Hematopoietic multipotent progenitor cell treated with erythropoietin and hydrocortisone succinate and interleukin-3 and kit ligand, for 4 days (in vitro differentiated cells): ENCODE measurements at regions not wholly inside any gene's neighbourhood (a gene's known extent, or its start where the extent isn't known, plus 50 kb on each side); places are given as distances from the start of the nearest gene placed in this dataset.

Experiments
- DNase-seq: peaks from one replicate; pipeline ENCODE4 v3.0.0-alpha.2; 2015

DNA sequence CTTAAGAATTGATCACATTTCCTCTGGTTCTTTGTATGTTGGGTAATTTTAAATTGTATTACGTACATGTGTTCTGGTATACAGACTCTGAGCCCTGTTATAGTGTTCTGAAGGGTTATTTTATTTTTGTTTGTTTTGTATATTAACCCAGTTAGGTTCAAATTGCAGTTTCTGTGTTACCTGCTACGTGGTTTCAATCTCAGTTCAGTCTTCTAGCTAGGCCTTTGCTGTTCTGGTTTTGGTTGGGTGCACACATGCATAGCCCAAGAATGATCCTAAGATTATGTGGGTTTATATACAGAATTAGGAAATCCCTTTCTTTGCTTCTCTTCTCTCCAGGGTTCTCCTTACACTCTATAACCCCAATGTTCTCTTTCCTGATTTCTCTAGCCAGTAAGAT, 161.0 kb downstream of the PPP1R2C start:
- DNase-seq = no peak

DNA sequence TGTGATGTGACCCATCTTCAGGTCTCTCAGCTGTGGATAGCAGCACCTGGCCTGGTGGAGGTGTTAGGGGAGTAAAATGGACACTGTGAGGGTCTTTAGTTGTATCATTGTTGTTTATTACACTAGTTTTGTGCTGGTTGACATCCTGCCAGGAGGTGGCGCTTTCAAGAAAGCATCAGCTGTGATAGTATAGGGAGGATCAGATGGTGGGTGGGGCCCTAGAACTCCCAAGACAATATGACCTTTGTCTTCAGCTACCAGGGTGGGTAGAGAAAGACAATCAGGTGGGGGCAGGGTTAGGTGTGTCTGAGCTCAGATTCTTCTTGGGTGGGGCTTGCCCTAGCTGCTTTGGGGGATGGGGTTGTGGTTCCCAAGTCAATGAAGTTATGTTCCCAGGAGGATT, 162.8 kb downstream of the PPP1R2C start:
- peak; percentile 22 for DNase-seq

DNA sequence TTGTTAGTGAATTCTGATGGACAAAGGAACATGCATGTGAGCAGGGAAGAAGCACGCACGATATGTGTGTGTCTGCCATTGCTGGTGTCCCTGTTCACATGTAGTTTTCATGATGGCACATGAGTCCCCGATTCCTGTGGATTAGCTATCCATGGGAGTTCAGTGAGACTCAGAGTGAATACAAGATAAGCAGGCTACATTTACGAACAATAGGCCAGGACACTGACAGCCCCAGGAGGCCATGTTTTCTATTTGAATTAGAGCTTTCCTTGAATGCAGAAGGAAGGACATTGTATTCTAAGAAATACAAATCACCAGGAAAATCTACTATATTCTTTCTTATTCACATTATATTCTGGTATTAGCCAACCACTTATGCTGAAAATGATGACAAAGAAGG, 171.4 kb downstream of the PPP1R2C start:
- DNase-seq = no peak

DNA sequence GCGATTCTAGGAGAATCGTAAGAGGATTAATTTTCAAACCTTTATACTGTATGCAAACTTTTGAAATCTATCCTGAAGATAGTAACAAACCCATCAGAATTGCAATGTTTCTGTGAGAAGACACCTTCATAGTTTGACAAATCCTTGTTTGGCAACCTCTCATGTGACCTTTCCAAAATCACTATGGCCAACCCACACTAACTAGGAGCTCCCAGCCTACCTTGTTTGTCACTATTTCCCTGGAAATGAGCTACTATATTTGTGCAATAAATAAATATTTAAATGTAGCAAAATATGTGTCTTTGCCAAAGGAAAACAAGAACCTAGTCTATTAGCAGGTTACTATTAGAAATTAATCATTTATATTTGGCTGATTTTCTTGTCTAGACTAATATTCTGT, 173.7 kb downstream of the PPP1R2C start:
- DNase-seq = no peak

DNA sequence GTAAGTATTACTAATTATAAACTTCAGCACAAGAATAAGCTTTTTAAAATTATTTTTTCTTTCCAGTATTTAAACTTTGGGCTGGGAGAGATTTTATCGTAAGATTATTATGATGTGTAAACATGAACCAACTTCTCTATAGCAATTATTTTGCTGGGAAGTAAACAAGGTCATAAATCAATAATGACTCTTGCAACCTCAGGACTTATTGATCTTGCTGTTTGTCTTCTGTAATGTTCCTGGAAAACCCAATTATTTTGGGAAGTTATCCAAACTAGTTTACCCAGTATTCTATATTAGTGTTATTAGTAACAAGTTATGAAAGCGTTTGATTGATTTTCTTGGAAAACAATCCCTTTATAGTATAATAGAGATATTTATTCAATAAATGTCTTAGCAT, 174.9 kb downstream of the PPP1R2C start:
- no peak for DNase-seq

DNA sequence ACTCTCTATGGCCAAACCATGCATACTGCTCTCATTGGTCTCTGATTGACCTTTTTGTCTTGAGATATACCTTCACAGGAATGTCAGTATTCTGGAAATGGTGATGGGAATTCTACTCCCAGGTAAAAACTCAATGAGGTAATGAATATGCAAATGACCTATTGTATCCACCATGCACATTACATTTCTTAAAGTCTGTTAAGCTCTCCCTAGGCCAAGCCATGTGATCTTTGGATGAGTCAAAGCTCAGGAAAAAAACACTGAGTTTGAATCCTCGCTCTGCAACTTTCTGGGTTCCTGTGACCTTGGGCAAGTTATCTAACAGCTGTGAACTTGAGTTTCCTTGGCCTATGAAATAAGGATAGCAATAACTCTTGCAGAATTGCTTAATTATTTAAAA, 175.4 kb downstream of the PPP1R2C start:
- no peak for DNase-seq

DNA sequence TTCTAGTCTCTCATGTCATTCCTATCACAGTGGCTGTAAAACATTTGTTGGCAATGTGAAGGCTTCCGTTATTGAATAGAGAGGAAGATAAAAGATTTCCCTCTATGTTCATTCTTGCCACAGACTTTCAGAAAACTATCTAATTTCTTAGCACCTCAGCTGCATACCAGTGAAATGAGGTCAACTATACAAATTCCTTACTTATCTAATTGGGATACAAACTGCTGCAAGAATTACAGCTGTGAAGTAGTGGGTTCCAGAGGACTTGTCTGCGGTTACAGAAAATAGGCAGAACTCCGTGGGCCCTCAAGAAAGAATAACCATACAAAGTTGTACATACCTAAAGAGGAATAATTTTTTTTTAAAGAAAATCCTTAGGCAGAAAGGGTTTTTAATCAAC, 175.8 kb downstream of the PPP1R2C start:
- DNase-seq = no peak

DNA sequence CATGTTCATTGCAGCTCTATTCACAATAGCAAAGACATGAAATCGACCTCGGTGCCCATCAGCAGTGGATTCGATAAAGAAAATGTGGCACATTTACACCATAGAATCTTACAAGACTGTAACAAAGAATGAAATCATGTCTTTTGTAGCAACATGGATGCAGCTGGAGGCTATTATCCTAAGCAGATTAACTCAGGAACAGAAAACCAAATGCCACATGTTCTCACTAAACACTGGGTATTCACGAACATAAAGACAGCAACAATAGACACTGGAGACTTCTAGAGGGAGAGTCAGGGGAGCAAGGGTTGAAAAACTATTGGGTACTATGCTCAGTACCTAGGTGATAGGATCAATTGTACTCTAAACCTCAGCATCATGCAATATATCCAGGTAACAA, 180.5 kb downstream of the PPP1R2C start:
- no peak for DNase-seq

DNA sequence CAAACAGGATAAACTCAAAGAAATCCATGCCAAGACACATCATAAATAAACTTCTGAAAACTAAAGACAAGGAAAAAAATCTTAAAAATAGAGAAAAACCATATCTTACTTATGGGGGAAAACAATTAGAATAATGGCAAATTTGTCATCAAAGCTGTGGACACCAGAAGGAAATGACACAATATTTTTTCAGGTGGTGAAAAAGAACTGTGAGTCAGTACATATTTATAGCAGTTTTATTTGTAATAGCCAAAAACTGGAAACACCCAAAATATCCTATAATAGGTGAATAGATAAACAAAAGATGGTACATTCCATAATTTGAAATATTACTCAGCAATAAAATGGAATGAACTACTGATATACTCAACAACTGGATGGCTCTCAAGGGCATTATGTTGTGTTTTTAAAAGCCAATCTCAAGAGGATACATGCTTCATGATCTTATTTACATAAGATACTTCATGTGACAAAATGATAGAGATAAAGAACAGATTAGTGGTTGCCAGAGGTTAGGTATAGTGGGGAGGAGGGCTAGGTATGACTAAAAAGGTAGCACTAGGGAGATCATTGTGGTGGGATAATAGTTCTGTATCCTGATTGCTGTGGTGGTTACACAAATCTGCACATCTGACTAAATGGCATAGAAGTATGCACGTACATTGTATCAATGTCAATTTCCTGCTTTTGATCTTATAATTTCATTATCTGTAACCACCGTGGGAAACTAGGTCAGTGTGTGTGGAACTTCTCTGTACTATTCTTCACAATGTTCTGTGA, 191.9 kb downstream of the PPP1R2C start:
- DNase-seq = no peak

DNA sequence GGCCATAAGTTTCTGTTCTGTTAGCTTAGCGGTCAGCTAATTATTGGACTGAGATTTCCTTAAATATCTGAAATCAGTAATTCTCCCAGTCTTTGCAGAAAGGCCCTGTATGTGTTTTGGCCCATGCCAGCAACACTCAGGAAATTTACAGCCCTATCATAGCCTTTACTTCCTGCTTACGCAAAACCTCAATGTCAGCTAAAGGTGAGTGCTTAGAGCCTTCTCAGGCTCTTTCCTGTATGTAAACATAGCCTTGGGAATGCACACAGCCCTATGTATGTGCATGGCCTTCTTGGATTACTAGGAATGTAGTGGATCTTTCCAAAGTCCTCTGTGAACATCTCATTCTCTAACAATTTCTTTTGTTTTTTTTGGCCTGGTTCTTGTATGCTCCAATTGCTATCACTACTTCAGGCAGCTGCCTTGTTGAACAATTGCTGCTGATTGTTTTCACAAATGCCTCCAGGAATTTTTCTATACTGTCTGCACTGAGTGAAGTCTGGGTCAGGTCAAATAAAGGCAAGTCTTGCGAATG, 200.0 kb downstream of the PPP1R2C start:
- DNase-seq = no peak

DNA sequence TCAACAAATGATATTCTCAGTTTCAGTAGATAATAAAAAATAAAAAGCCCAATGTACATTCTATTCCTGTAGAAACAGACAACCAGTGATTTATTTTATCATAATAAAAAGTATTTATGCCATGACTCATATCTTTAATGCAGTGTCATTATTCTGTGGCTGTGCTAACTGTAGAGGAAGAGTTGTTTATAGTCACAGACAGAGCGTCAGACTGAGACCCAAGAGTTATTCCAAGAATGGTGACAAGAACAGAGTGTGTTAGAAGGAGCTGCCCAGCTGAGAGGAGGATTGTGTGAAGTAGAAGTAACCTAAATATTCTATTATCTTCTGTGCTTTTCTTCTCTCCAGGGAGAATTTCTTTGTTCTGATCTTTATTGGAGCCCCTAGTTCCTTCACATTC, 210.7 kb downstream of the PPP1R2C start:
- DNase-seq = no peak

DNA sequence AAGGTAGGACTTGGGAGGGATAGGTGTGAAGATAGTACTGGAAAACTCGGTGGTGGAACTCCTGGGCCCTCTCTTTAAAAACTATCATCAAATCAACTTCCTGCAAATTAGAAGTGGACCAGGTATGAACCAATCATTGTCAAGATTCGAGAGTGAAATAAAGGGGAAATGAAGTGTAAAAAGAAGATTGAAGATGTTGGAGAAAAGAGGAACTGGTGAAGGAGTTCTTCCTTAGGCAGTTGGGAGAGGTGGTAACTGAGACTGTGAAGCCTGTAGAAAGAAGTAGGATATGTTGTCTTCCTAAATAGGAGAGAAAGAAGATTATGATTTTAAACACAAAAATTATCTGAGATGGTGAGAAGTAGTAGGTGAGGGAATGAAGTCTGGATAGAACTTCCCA, 212.2 kb downstream of the PPP1R2C start:
- peak; percentile 0 for DNase-seq

DNA sequence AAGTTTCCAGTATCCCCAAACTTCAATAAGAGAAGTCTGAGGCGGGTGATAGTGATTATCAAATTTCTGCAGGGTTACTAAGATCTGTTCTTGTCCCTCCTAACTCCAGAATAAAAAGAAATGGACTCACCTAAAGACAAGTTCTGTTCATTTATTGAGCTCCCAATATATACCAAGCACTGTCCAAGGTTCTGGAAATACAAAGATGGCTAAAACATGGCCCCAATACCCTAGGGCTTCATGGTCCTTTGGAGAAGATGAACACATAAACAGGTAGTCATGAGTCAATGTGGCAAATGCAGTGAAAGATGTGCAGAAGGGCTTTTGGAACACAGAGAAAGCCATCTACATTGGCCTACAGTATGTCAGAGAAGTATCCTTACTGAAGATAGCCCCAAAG, 231.2 kb downstream of the PPP1R2C start:
- DNase-seq = no peak

DNA sequence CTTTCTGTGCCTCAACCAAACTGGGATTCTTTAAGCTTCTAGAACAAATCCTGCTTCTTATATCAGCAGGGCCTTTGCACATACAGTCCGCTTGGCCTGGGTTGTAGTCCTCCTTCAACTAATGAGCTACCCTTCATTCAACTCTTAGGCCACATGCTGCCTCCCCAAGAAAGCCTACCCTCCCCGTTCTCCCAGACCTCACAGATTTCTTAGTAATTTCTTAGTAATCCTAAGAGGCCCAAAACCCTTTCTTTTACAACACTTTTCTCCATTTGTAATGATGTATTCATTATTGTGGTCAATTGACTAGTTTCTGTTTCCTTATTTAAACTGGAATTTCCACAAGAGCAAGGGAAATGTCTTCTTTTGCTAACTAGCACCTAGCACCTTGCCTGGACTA, 233.1 kb downstream of the PPP1R2C start:
- DNase-seq = no peak

DNA sequence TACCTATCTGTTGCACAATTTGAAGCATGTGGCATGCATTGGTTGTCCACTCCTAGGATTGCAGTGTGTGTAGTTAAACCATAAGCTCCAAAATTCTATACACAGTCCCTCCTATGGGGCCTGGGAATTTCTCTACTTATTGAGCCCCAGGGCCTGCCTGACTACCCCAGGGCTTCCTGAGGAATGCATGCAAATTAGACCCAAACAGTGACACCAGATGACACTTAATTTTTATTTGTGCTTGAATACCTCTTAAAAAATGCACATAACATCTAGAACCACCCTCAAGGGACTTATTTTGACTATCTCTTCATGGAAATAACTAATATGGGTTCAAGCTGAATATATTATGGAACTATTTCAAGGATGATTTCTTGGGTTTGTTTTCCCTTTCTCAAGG, 236.4 kb downstream of the PPP1R2C start:
- no peak for DNase-seq

DNA sequence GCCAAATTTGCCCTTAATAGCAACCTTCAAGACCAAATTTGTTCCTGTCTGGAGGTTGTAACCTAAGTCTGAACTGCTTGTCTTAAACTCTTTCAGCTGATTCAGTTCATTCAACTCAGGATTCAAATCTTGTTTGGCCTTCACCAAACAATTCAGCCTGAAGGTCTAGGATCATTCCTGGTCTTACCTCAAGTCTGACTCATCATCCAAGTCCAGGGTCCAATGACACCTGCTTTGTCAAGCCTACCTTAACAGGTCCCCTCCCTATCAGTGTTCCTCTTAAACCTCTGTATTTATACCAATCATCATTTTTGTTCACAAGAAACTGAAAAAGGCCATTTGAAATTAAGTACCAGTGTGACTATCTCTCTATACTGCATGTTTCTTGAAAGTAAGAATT, 237.8 kb downstream of the PPP1R2C start:
- DNase-seq = no peak

DNA sequence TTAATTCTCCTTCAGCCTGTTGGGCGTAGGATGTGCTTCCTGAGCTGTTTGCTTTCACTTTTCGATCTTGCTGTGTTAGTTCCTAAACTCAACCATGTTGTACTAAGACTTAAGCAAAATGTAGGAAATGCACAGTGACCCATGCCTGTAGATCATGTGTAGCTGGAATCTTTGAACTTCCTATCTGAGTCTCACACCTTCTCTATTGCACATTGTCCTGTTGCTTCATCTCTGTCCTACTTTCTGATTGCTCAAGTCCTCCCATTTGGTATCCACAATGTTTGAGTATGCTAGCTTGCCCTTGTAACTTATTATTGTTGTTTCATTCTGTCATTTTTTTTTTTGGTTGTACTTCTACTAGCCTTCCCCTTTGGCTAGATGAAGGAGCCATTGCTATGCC, 239.6 kb downstream of the PPP1R2C start:
- DNase-seq = no peak

DNA sequence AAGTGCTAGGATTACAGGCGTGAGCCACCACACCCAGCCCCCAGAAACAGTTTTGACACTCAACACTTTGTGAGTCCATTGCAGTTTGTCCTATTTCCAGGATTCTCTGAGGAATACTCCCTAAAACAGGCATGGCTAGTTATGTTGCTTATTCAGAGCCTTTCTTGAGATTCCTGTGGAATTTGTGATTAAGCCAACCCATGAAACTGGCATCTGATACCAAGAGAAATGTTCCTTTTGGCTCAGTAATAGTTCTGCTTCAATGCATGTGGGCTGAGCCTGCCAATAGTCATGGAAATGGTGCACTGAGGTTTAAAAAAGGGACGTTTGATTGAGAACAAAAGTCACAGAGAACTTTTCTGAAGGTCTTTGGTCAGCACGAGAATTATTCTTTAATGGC, 241.7 kb downstream of the PPP1R2C start:
- DNase-seq = no peak

DNA sequence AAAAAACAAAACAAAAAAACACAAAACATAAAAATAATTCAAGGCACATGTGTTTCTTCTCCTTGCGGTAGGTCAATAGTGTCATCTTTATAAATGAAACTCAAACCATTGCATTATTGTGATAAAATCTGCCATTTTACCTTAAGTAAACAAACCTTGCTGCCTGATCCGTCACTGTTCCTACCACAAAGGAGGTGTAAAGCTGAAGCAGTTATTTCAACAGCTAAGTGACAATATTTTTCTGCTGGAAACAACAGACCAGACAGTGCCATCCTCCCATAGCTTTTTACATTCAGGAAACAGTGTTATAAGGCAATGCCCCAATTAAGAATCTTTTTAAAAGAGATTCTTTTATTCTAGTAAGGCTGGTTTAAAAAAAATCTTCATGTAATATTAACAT, 242.7 kb downstream of the PPP1R2C start:
- no peak for DNase-seq

DNA sequence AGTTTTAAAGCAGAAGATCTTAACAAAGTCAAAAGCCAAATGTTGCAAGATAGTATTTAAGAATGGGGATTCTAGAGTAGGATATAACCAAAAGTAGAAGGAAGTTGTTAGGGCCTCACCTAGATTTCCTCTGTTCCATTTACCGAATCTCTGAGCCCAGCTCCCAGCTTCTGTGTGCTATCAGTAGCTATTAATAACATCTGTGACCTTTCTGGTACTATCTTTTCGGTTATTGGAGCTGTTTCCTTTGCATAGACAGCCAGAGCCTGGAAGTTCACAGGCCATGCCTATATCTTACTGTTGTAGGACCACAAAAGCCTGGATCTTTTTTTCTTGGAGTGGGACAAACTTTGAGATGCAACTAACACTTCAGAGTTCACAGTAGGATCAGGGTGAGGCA, 244.2 kb downstream of the PPP1R2C start:
- DNase-seq = no peak

DNA sequence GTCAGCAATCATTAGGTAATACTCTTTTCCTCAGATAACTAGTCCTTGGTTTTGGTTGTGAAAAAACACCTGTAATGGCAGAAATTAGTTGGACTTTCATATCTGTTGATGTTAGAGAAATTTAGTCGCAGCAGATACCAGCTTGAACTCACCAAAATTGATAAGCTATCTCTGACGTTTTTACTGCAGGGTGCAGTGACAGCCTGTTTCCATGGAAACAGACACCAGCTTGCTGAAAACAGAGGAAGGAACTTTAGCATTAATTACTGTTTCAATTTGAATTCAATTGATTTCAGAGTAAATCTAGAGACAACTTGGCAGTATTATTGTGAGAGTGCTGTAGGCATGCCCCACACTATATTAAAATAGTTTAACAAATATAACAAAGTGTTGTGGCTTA, 246.5 kb downstream of the PPP1R2C start:
- peak; percentile 4 for DNase-seq

DNA sequence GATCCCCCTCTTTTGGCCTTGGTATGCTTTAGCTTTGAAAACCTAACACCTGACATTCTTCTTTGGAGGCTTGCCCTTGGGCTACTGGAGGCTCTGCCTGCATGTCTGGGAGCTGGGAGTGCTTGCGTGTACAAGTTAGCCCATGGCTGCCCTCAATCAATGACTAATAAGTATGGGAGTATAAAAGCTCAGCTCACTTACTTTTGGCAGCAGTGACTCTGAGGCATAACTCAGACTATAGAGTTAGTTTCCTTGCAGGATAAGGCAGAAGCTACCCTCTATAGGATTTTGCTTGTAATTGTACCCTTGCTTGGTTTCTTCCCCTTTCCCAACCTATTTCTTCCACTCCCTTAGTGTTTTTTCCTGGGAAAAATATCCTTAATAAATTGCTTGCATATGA, 247.9 kb downstream of the PPP1R2C start:
- DNase-seq = no peak

DNA sequence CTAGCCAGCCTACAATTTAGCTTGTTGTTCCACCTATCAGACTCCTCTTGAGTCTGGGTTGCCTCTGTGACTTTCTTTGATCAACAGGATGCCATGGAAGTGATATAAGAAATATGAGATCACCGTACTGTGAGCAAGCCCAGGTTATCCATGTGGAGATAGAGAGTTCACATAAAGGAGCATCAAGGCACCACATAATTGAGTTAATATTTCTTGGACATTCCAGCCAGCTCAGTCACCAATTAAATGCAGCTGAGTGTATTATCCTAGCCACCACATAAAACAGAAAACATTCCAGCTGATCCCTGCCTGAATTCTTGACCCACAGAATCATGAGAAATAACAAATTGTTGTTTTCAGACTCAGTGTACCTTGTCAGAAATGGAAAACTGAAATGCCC, 253.6 kb downstream of the PPP1R2C start:
- DNase-seq = no peak

DNA sequence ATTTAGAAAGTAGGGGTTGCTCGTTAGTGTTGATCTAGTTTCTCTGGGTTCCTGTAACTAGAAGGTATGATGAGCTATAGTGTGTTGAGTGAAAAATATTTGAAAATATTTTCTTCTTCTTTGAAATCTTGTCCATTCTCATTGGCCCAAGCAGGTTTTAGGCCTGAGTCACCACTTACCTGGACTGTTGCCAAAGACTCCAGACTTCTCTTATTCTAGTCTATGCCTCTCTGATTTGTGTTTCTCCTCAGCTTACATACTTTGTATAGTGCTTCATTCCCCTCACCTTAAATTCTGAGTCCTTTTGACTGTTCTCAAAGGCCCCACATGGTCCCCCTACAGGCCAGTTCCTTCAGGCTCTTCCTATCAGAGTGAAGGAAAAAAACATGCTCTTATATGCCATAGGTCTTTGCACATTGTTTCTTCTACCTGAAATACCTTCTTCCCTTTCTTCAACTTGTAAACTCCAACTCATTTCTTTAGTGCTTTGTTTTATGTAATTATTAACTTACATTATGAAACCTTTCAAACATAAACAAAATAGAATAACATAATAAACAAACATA, 258.2 kb downstream of the PPP1R2C start:
- peak; percentile 5 for DNase-seq

DNA sequence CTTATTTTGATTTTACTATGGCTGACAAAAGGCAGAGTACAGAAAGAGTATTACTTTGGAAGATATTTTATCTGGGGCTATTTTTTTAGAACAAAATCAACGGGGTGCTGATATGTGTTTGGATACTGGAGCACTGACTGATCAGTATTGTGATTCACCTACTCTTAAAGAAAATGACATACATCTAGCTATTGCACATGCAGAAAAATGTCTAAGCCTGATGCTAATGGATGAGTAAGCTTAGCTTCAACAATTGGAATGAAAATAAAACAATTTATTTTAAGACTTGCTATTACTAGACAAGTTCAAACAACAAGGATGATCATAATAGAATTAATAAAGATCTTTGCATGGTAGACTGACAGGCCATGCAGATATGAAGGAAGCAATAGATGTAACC, 262.0 kb downstream of the PPP1R2C start:
- DNase-seq = no peak
